ENCODE measurements at regions not wholly inside any gene's neighbourhood (a gene's known extent, or its start where the extent isn't known, plus 50 kb on each side); places are given as distances from the start of the nearest gene placed in this dataset.

DNA sequence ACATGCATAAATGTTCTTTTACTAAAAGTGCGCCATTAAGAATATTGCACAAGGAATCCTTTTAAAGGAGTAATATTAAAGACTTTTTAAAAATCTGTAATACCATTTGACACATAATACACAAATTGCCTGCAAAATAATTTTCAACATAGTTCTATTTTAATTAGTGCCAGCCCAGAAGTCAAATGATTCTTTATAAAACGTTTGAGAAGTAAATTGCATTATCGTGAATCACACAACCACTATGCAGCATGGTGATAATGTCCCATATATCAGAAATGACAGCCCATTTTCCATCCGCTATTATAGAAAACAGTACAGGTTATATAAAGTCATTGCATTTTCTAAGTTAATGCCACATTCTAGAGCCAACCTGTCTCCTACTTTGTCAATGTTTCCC, 324.0 kb downstream of the IPMK start:
- TF ChIP-seq, protein P1, sequence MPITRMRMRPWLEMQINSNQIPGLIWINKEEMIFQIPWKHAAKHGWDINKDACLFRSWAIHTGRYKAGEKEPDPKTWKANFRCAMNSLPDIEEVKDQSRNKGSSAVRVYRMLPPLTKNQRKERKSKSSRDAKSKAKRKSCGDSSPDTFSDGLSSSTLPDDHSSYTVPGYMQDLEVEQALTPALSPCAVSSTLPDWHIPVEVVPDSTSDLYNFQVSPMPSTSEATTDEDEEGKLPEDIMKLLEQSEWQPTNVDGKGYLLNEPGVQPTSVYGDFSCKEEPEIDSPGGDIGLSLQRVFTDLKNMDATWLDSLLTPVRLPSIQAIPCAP (CRISPR knock-in tag; IDR thresholded peaks at IDR 0.05; ENCODE audit: low read depth): no peak
- no peak for TF ChIP-seq PCBP2 (optimal IDR thresholded peaks at IDR 0.05; ENCODE audit: low read depth, low read length, poor library complexity, severe bottlenecking)

Measured in HepG2 (cell line).